Hepatocyte (in vitro differentiated cells): ENCODE measurements at regions not wholly inside any gene's neighbourhood (a gene's known extent, or its start where the extent isn't known, plus 50 kb on each side); places are given as distances from the start of the nearest gene placed in this dataset.

Source experiments
- EZH2 ChIP-seq: fragments of 200-600 bp; sonication (generic); IDR thresholded peaks from 2 replicates; pipeline ENCODE4 v1.6.1; 2016; ENCODE audit warnings: antibody characterized with exemption, mild to moderate bottlenecking, borderline replicate concordance
- EZH2phosphoT487 ChIP-seq: fragments of 200-600 bp; sonication (generic); IDR thresholded peaks from one replicate; pipeline ENCODE4 v1.6.1; 2018; ENCODE audit warnings: antibody characterized with exemption, mild to moderate bottlenecking, low read depth, moderate library complexity; ENCODE audit not compliant: unreplicated experiment, severe bottlenecking
- TF ChIP-seq, protein P1 (sequence below): fragments of 200-600 bp; sonication (generic); IDR thresholded peaks from 2 replicates; pipeline ENCODE4 v1.5.1; 2016; ENCODE audit warnings: antibody characterized with exemption, mild to moderate bottlenecking; ENCODE audit not compliant: poor library complexity

DNA sequence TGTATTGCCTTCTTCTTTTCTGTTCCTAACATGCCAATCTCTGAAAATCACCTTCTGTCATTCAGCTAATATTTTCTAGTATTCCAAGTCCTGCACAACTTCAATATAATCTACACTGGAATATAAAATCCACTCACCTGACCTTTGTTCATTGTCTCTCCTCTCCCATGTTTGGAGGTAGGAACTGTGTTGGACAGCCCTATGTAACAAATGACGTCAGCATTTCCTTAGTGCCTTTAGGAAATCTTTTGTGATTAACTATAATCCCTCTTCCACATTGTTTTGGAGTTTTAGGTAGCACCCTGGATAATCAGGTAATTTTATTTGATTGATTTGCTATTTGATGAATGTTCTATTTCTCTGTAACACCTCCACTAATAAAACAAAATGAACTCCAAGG, 814.8 kb upstream of the PRKX start:
- TF ChIP-seq, protein P1, sequence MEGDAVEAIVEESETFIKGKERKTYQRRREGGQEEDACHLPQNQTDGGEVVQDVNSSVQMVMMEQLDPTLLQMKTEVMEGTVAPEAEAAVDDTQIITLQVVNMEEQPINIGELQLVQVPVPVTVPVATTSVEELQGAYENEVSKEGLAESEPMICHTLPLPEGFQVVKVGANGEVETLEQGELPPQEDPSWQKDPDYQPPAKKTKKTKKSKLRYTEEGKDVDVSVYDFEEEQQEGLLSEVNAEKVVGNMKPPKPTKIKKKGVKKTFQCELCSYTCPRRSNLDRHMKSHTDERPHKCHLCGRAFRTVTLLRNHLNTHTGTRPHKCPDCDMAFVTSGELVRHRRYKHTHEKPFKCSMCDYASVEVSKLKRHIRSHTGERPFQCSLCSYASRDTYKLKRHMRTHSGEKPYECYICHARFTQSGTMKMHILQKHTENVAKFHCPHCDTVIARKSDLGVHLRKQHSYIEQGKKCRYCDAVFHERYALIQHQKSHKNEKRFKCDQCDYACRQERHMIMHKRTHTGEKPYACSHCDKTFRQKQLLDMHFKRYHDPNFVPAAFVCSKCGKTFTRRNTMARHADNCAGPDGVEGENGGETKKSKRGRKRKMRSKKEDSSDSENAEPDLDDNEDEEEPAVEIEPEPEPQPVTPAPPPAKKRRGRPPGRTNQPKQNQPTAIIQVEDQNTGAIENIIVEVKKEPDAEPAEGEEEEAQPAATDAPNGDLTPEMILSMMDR: no peak
- no peak for TF ChIP-seq EZH2
- no peak for TF ChIP-seq EZH2phosphoT487
